Stimulated activated CD8-positive, alpha-beta memory T cell treated with anti-CD3 and anti-CD28 coated beads, Interleukin-12 subunit alpha, Interleukin-12 subunit beta, amount 100 ng/mL, for 24 hours (primary cell): ENCODE measurements at regions not wholly inside any gene's neighbourhood (a gene's known extent, or its start where the extent isn't known, plus 50 kb on each side); places are given as distances from the start of the nearest gene placed in this dataset.

Source experiments
- DNase-seq: peaks from one replicate; pipeline ENCODE4 v3.0.0-alpha.2; 2020; ENCODE audit errors: extremely low read depth

DNA sequence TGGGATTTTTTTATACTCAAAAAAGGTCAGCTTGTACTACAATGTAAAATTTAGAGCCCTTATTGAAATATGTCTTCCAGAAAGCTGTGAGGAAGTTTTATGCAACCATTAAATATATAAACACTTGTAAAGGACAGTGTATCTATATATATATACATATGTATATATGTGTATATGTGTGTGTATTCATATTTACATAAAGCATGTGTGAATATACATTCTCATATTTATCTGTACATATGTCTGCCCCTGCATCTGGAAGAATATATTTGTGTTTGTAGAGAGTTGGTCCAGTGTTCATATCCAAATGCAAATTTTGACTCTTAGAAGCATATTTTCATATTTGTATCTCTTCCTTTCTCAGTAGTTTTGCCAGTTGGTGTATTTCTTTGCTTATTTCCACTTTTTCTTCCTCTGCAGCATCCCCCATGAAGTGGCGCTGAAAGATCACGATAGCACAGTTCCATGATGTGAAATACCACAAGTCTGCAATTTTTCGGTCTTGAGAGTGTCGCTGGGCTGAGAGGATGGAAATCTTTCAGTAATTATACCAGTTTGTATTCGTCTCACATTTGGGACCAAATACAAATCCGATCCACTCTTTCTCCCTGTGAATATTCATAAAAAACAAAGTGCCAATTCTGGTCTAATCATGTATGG, 311.7 kb upstream of the DPH6 start:
- no peak for DNase-seq

DNA sequence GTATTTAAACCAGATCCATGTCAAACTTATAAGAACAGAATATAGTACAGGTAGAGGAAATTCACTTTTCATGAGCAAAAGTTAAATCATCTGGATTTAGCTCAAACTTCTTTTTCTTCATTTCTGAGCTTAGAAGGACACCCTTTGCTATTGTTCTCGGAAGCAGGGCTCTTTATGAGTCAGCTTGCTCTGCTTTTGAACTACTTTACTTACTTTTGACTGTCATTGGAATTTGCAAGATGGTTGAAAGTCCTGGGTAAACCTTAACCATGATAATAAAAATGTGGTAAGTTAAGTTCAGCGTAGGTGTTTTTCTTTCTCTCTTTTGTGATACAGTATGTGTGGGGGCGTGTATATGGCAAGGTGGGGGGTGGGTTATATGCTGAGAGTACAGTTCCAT, 312.7 kb upstream of the DPH6 start:
- no peak for DNase-seq

GRCh38 chr15:35863655-35864054, 317.7 kb upstream of the DPH6 start:
- no peak for DNase-seq

DNA sequence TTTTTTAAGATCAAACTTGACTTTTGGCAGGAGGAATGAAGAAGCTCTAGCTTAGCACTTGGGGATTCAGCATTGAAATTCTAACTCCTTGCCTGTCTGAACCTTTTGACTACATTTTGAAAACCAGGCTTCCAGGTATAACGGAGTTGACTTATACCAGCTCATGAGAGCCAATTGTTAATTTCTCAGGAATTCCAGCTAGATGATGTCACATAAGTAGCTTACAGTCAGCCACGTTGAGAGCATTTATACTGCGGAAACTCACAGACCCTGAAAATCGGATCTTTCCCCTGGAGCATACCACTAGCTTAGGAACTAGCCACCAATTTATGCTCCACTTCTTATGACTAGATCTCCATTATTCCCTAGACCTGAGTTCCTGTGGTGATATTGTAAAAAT, 321.4 kb upstream of the DPH6 start:
- no peak for DNase-seq

GRCh38 chr15:35871282-35871681, 325.3 kb upstream of the DPH6 start:
- no peak for DNase-seq

GRCh38 chr15:35871812-35872211, 325.8 kb upstream of the DPH6 start:
- no peak for DNase-seq

- no peak for DNase-seq
Observed at GRCh38 chr15:35872577-35872976, 326.6 kb upstream of the DPH6 start.

- no peak for DNase-seq
Observed at GRCh38 chr15:35874260-35874905, 328.4 kb upstream of the DPH6 start.

DNA sequence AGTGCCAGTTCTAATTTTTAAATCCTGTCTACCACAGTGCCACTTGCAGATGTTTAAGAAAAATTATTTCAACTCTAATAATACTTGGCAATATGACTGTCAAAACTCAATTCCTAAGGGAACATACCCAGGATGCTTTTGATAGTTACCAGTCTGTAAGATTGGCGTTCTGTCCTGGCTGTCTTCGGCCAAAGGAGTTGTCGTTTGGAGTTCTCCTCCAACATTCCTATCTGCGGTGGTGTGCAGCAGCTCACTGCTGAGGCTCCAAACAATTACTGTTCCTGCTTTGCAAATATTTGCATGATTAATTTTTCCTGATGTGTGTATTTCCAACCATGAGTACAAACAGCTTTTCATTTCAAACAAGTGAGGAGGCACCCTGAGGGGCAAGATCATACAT, 330.8 kb upstream of the DPH6 start:
- no peak for DNase-seq

DNA sequence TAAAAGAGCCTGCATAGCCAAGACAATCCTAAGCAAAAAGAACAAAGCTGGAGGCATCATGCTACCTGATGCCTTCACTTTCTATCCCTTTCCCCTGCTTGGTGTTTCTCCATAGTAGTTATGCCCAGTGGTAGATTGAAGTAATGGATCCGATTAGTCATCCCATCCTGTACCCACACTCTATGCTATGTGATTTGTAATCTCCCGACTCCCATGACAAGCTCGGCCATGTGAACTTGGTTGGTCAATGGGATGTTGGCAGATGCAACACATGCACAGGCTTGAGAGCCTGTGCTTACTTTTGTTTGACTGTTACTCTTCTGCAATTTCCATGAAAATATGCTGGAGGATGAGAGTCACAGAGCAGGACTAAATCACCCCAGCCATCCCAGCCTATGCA, 334.9 kb upstream of the DPH6 start:
- no peak for DNase-seq

DNA sequence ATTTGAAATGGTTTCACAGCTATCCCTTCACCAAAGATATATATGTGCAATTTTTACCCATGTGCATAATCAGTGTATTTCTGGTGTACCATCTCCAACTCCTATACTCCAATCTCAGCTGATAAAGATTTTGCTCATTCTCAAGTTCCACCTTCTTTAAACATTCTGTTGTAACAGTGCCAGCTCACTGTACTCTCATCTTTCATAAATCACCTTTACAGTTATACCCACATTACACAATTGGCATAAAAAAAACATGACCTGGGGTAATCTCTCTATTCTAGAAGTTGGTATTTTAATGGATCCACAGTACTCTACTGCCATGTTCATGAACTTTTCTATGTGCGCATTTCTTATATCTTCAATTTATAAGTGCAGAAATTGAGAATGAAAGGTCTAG, 339.9 kb upstream of the DPH6 start:
- no peak for DNase-seq

DNA sequence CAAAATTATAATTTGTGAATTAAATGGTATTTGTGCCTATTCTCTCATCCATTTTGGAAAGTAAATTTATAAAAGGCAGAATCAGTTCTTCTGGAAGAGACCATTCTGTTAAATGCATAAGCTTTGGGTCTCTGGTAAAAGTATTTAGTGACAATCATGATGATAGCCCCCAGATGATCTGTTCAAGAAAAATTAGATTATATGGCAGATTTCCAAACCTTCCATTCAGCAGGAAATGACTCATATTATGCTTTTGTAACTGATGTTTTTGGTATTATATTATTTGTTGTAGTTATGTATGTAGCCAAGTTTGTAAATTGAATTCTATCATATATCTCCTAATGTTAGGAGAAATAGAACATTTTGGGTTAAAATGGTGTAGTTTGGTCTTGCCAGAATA, 340.8 kb upstream of the DPH6 start:
- no peak for DNase-seq

GRCh38 chr15:35888815-35889214, 342.9 kb upstream of the DPH6 start:
- no peak for DNase-seq

- no peak for DNase-seq
Observed at GRCh38 chr15:35907511-35907910, 361.5 kb upstream of the DPH6 start.

- DNase-seq, result no peak
Observed at GRCh38 chr15:35909414-35909813, 363.4 kb upstream of the DPH6 start.

DNA sequence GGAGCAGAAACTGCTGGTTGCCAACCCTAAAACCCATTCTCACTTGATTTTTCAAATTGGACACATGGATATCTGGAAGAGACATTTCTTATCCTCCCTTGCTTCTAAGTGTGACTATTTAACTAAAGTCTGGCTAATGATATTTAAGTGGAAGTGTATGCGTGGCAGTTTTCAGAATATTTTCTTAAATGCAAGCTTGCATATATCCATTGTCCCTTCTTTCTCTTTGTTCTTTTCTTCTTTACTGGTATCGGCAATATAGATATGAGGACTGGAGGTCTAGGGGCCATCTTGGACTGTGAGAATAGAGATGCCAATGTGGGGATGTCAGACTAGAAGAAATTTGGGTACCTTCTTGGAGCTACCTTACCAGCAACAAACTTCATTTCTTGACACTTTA, 364.3 kb upstream of the DPH6 start:
- DNase-seq, result no peak

GRCh38 chr15:35911052-35911777, 365.2 kb upstream of the DPH6 start:
- DNase-seq, result no peak

- no peak for DNase-seq
Observed at GRCh38 chr15:35912196-35912595, 366.2 kb upstream of the DPH6 start.

DNA sequence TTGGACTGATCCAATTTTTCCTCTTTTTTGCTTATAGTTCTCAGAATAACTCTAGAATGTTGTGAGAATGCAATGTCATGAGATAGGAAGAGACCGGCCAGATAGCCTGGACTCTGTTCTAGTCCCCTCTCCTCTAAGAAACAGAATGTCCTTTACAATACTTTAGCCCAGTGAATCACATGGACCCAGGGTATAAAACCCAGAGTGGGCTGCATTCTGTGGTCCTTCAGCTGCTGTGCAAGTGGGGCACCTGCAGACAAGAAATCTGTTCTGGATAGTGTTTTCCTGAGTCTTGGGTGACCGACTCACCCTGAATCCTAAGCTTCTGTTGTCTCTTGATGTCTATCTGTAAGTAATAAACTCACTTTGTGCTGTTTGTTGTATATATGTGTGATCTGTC, 368.6 kb upstream of the DPH6 start:
- no peak for DNase-seq

- DNase-seq, result no peak
Observed at GRCh38 chr15:35921046-35921445, 375.1 kb upstream of the DPH6 start.

- DNase-seq, result no peak
Observed at GRCh38 chr15:35925275-35926006, 379.5 kb upstream of the DPH6 start.

DNA sequence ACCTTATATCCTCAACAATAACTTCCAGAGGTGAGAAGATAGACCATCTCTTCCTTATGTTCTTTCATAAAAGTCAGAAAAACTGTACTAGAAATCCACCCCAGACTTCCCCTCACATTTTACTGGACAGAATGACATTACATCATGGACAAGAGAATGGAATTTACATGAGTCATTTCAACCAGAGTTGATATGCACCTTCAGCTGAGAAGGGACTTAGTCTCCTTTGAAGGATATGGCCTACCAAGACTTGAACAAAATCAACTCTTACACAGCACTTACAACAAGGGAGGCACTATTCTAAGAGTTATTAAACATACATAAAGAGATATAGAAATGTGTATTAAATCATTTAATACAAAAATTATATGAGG, 380.0 kb upstream of the DPH6 start:
- DNase-seq, result no peak

- no peak for DNase-seq
Observed at GRCh38 chr15:35928847-35929246, 382.9 kb upstream of the DPH6 start.
